IMR-90 (cell line): ENCODE measurements at regions not wholly inside any gene's neighbourhood (a gene's known extent, or its start where the extent isn't known, plus 50 kb on each side); places are given as distances from the start of the nearest gene placed in this dataset.

Experiments used
- ATAC-seq: fragments of 200-7000 bp; cut with Tn5 transposase; 2 replicates; pipeline ENCODE4 v1.9.1; 2020; ENCODE audit warnings: low read depth, mild to moderate bottlenecking, moderate library complexity
- BruUV-seq: library from RNA; stranded (reverse); fragments of 400-500 nt; replicated peaks from 2 replicates; lab custom pipeline; 2021; lab: Mats Ljungman, UMichigan
- CTCF ChIA-PET: fragments of 300-600 bp; formaldehyde crosslinking; extraction: SDS; loops from one replicate; lab custom pipeline; 2021; ENCODE audit warnings: antibody characterized with exemption; lab: Yijun Ruan, JAX
- POLR2A ChIA-PET: fragments of 300-600 bp; sonication (Branson Sonifier 250); formaldehyde crosslinking; loops from one replicate; lab custom pipeline; 2022; ENCODE audit warnings: antibody characterized with exemption; ENCODE audit not compliant: unreplicated experiment; lab: Charles Lee
- DNase-seq: peaks from one replicate; pipeline ENCODE4 v3.0.0; 2013
- H2AFZ ChIP-seq: replicated peaks from 2 replicates; pipeline ENCODE3; 2013; ENCODE audit warnings: low read length, mild to moderate bottlenecking; ENCODE audit not compliant: poor library complexity
- H2AK5ac ChIP-seq: 2 replicates; pipeline ENCODE4 v1.6.1; 2013; ENCODE audit warnings: low read depth, low read length, inconsistent platforms
- H2AK9ac ChIP-seq: replicated peaks from 2 replicates; pipeline ENCODE3; 2013; ENCODE audit warnings: mild to moderate bottlenecking, low read depth, low read length, moderate library complexity; ENCODE audit not compliant: poor library complexity
- H2BK120ac ChIP-seq: 2 replicates; pipeline ENCODE4 v1.6.1; 2013; ENCODE audit warnings: low read depth, low read length, inconsistent platforms
- H2BK15ac ChIP-seq: 3 replicates; pipeline ENCODE4 v1.6.1; 2013; ENCODE audit warnings: low read depth, low read length, inconsistent platforms
- H2BK20ac ChIP-seq: 2 replicates; pipeline ENCODE4 v1.6.1; 2013; ENCODE audit warnings: low read depth, mild to moderate bottlenecking, inconsistent platforms, low read length, moderate library complexity
- H2BK5ac ChIP-seq: 2 replicates; pipeline ENCODE4 v1.6.1; 2013; ENCODE audit warnings: mild to moderate bottlenecking, low read depth, low read length, inconsistent platforms; ENCODE audit not compliant: poor library complexity, severe bottlenecking
- H3K14ac ChIP-seq: replicated peaks from 2 replicates; pipeline ENCODE4 v1.6.1; 2013; ENCODE audit warnings: low read depth, low read length, inconsistent platforms
- H3K18ac ChIP-seq: 2 replicates; pipeline ENCODE4 v1.6.1; 2013; ENCODE audit warnings: low read depth, low read length, control low read depth
- H3K23ac ChIP-seq: 2 replicates; pipeline ENCODE4 v1.6.1; 2013; ENCODE audit warnings: low read depth, low read length, inconsistent platforms
- H3K27ac ChIP-seq: 2 replicates; pipeline ENCODE4 v1.5.1; 2013; ENCODE audit warnings: mild to moderate bottlenecking, control low read depth, low read length; ENCODE audit not compliant: insufficient read depth
- H3K27me3 ChIP-seq: 2 replicates; pipeline ENCODE4 v1.6.1; 2013; ENCODE audit warnings: low read length; ENCODE audit not compliant: control insufficient read depth, insufficient read depth
- H3K36me3 ChIP-seq: 2 replicates; pipeline ENCODE4 v1.6.1; 2013; ENCODE audit warnings: low read length, mixed read lengths; ENCODE audit not compliant: control insufficient read depth, insufficient read depth
- H3K4ac ChIP-seq: 2 replicates; pipeline ENCODE4 v1.6.1; 2013; ENCODE audit warnings: low read depth, low read length, inconsistent platforms
- H3K4me1 ChIP-seq: 2 replicates; pipeline ENCODE4 v1.6.1; 2013; ENCODE audit warnings: low read length, mixed read lengths; ENCODE audit not compliant: control insufficient read depth, insufficient read depth
- H3K4me2 ChIP-seq: 2 replicates; pipeline ENCODE4 v1.6.1; 2013; ENCODE audit warnings: low read depth, mild to moderate bottlenecking, control low read depth, low read length, moderate library complexity
- H3K4me3 ChIP-seq: 2 replicates; pipeline ENCODE4 v1.5.1; 2013; ENCODE audit warnings: low read depth, mild to moderate bottlenecking, control low read depth, low read length, moderate library complexity; ENCODE audit not compliant: insufficient read depth
- H3K56ac ChIP-seq: 2 replicates; pipeline ENCODE4 v1.6.1; 2013; ENCODE audit warnings: low read length, inconsistent platforms; ENCODE audit not compliant: insufficient read depth; ENCODE audit errors: extremely low read depth
- H3K79me1 ChIP-seq, 2 experiments: 2 replicates each; pipeline ENCODE4 v1.6.1; 2013; ENCODE audit warnings: low read length in 2 of 2, inconsistent platforms in 1 of 2, low read depth in 1 of 2
- H3K9ac ChIP-seq: 2 replicates; pipeline ENCODE4 v1.6.1; 2013; ENCODE audit warnings: low read depth, low read length, control low read depth
- H3K9me1 ChIP-seq: 2 replicates; pipeline ENCODE4 v1.6.1; 2013; ENCODE audit warnings: low read length, inconsistent platforms; ENCODE audit not compliant: insufficient read depth
- H3K9me3 ChIP-seq: 2 replicates; pipeline ENCODE4 v1.6.1; 2013; ENCODE audit warnings: low read length; ENCODE audit not compliant: control insufficient read depth, insufficient read depth
- H4K20me1 ChIP-seq: 2 replicates; pipeline ENCODE4 v1.6.1; 2013; ENCODE audit warnings: low read length, inconsistent platforms; ENCODE audit not compliant: insufficient read depth
- H4K5ac ChIP-seq: 2 replicates; pipeline ENCODE4 v1.6.1; 2013; ENCODE audit warnings: mild to moderate bottlenecking, low read depth, low read length, control low read depth
- H4K8ac ChIP-seq, 2 experiments: 2 replicates each; pipeline ENCODE4 v1.6.1; 2013; ENCODE audit warnings: low read depth in 2 of 2, low read length in 2 of 2, control low read depth in 1 of 2, inconsistent platforms in 1 of 2
- H4K91ac ChIP-seq: 2 replicates; pipeline ENCODE4 v1.6.1; 2013; ENCODE audit warnings: low read depth, low read length, inconsistent platforms; ENCODE audit not compliant: insufficient read depth
- CHD1 ChIP-seq: IDR thresholded peaks from 2 replicates; pipeline ENCODE4 v1.6.1; 2012; ENCODE audit warnings: low read depth, low read length, improper control_type of control experiment
- CTCF ChIP-seq: conservative IDR thresholded peaks from 2 replicates; pipeline ENCODE4 v1.5.1; 2012; ENCODE audit warnings: mild to moderate bottlenecking, low read depth, low read length, improper control_type of control experiment
- ELK1 ChIP-seq: fragments of 150-350 bp; IDR thresholded peaks from 2 replicates; pipeline ENCODE4 v1.6.1; 2016; ENCODE audit warnings: low read depth, mild to moderate bottlenecking, low read length, moderate library complexity, borderline replicate concordance
- FOS ChIP-seq: fragments of 150-350 bp; IDR thresholded peaks from 2 replicates; pipeline ENCODE4 v1.6.1; 2016; ENCODE audit warnings: low read depth, low read length
- MAFK ChIP-seq: IDR thresholded peaks from 2 replicates; pipeline ENCODE4 v1.6.1; 2012; ENCODE audit warnings: low read depth, low read length, improper control_type of control experiment
- MAZ ChIP-seq: IDR thresholded peaks from 2 replicates; pipeline ENCODE4 v1.6.1; 2012; ENCODE audit warnings: low read depth, mild to moderate bottlenecking, low read length, improper control_type of control experiment, moderate library complexity, borderline replicate concordance
- MXI1 ChIP-seq: IDR thresholded peaks from 2 replicates; pipeline ENCODE4 v1.6.1; 2012; ENCODE audit warnings: low read depth, mild to moderate bottlenecking, low read length, moderate library complexity, borderline replicate concordance
- POLR2A ChIP-seq: IDR thresholded peaks from 2 replicates; pipeline ENCODE4 v1.6.1; 2012; ENCODE audit warnings: mild to moderate bottlenecking, low read depth, low read length
- RAD21 ChIP-seq: IDR thresholded peaks from 2 replicates; pipeline ENCODE4 v1.6.1; 2012; ENCODE audit warnings: low read length, improper control_type of control experiment
- RCOR1 ChIP-seq: IDR thresholded peaks from 2 replicates; pipeline ENCODE4 v1.6.1; 2012; ENCODE audit warnings: mild to moderate bottlenecking, low read length, improper control_type of control experiment; ENCODE audit not compliant: insufficient replicate concordance
- RFX5 ChIP-seq: IDR thresholded peaks from 2 replicates; pipeline ENCODE4 v1.8.0; 2012; ENCODE audit warnings: low read depth, mild to moderate bottlenecking, low read length, moderate library complexity
- SMC3 ChIP-seq: fragments of 150-350 bp; IDR thresholded peaks from 2 replicates; pipeline ENCODE4 v1.6.1; 2016; ENCODE audit warnings: low read depth, mild to moderate bottlenecking, antibody characterized with exemption, low read length, moderate library complexity
- WGBS, 2 experiments: methylation state at CpG; one replicate each; pipeline versions ENCODE4 v1.1.5 to v1.1.7; 2013; ENCODE audit warnings: missing lambda C conversion rate in 2 of 2; ENCODE audit not compliant: insufficient read length in 1 of 2; ENCODE audit errors: extremely low coverage in 2 of 2; 5-methylcytosine and 5-hydroxymethylcytosine counted together
- dilution Hi-C: fragments of 300-500 bp; cut with HindIII; formaldehyde crosslinking; loops from one replicate; pipeline ENCODE4 v1.14.3; 2018; ENCODE audit warnings: low sequenced_read_pairs; ENCODE audit not compliant: unreplicated experiment
- in situ Hi-C: fragments of 300-500 bp; cut with MboI; formaldehyde crosslinking; loops from 3 replicates; pipeline ENCODE4 v1.14.3; 2019; ENCODE audit warnings: low sequenced_read_pairs, inconsistent platforms, mixed read lengths
- intact Hi-C: fragments of 100-400 bp; cut with micrococcal nuclease; formaldehyde crosslinking; loops from 2 replicates; pipeline ENCODE4 v1.10.0; 2022
- TF ChIP-seq, protein P1 (sequence below): fragments of 150-350 bp; IDR thresholded peaks from 2 replicates; pipeline ENCODE4 v1.6.1; 2017; ENCODE audit warnings: mild to moderate bottlenecking, antibody characterized with exemption, low read length, low read depth

DNA sequence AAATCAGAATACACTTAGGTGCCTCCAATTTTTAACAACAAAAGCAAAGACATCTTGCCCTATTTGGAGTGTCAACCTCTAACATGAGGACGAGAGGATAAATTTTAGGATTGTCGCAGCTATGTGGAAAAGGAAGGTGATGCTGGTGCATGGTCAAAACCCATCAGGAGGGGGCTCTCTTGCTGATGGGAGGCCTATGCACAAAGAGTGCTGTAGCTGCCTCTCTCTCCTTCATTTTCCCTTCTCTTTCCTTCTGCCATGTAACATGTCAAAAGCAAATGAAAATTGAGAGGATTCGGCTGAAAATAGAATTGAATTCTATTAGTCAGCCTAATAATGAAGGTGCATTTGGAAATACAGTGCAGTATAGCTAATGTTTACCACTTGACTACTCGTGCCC, 578.7 kb upstream of the ZNF462 start:
- Histone ChIP-seq H2BK20ac (no peak overlapping the region), H3K23ac (no peak overlapping the region), H4K91ac (no peak overlapping the region), H4K5ac (no peak overlapping the region), H3K27ac (no peak overlapping the region), H3K9ac (no peak overlapping the region), H3K9me3 (peaks cover 3% of the 10 kb centered on the region; the same call in 1 of the 2 replicates), H2AK5ac (no peak overlapping the region), H2BK15ac (no peak overlapping the region), H3K9me1 (no peaks in the 10 kb centered on the region), H2AFZ (no peak overlapping the region), H3K14ac (no peak overlapping the region), H3K56ac (no peak overlapping the region), H2BK120ac (no peak overlapping the region), H3K36me3 (no peaks in the 10 kb centered on the region), H3K4me3 (no peak overlapping the region), H3K4ac (no peak overlapping the region), H3K4me2 (no peak overlapping the region), H3K18ac (no peak overlapping the region), H3K4me1 (no peaks in the 10 kb centered on the region), H3K27me3 (no peaks in the 10 kb centered on the region), H4K20me1 (no peaks in the 10 kb centered on the region), H2BK5ac (no peak overlapping the region), H2AK9ac (no peak overlapping the region), H4K8ac (no peak overlapping the region), H3K79me1 (no peaks in the 10 kb centered on the region)
- DNase-seq: no peak
- intact Hi-C loops: no loop called here
- WGBS, 2 experiments: no CpG with 5 or more reads among the region's 4 CpGs
- BruUV-seq: no TSS peak
- POLR2A ChIA-PET: no interaction called here
- in situ Hi-C loops: no loop called here
- CTCF ChIA-PET: no interaction called here
- no peak for TF ChIP-seq MAFK
- TF ChIP-seq MXI1: no peak
- no peak for TF ChIP-seq FOS
- no peak for TF ChIP-seq RFX5
- TF ChIP-seq, protein P1, sequence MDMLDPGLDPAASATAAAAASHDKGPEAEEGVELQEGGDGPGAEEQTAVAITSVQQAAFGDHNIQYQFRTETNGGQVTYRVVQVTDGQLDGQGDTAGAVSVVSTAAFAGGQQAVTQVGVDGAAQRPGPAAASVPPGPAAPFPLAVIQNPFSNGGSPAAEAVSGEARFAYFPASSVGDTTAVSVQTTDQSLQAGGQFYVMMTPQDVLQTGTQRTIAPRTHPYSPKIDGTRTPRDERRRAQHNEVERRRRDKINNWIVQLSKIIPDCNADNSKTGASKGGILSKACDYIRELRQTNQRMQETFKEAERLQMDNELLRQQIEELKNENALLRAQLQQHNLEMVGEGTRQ: no peak
- TF ChIP-seq CTCF: no peak
- TF ChIP-seq MAZ: no peak
- TF ChIP-seq SMC3: no peak
- no peak for TF ChIP-seq RAD21
- no peak for TF ChIP-seq ELK1
- no peak for TF ChIP-seq RCOR1
- no peak for TF ChIP-seq POLR2A
- no peak for TF ChIP-seq CHD1
- ATAC-seq: no peak
- dilution Hi-C loops: no loop called here
